ENCODE measurements at regions not wholly inside any gene's neighbourhood (a gene's known extent, or its start where the extent isn't known, plus 50 kb on each side); places are given as distances from the start of the nearest gene placed in this dataset.

DNA sequence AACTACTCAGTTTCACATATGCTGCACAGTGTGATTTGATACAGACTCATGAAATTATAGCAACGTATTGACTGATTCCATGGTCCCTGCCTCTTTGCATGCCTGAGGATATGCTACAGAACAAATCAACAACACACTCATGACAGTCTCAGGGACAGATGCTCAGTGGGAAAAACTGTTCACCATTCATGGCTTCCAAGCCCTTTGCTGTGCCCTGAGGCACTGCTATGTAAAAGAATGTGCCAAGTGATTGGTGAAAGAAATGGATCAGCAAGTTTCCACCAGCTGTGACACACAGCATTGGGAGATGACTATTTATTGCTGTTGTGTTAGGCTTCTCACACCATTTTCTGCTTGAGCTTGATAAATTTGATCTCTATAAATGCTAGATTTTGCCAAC, 825.6 kb upstream of the INTU start:
- no peak for DNase-seq (ENCODE audit: low read depth in 2 of 2)

- DNase-seq (ENCODE audit: low read depth in 2 of 2): no peak
Measured at GRCh38 chr4:126812076-126812475, 820.7 kb upstream of the INTU start.

DNA sequence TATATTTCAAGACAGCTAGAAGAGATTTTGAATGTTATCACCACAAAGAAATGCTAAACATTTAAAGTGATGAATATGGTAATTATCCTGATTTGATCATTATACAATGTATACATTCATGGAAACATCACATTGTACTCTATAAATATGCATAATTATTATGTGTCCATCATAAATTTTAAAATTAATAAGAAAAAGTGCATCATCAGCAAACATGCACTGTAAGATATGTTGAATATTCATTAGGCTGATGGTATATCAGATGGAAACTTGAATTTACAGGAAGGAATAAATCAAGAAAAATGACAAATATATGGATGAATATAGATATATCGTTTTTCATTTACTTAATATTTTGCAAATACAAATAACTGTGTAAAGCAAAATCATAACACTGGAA, 812.1 kb upstream of the INTU start:
- DNase-seq (ENCODE audit: low read depth in 2 of 2): no peak

DNA sequence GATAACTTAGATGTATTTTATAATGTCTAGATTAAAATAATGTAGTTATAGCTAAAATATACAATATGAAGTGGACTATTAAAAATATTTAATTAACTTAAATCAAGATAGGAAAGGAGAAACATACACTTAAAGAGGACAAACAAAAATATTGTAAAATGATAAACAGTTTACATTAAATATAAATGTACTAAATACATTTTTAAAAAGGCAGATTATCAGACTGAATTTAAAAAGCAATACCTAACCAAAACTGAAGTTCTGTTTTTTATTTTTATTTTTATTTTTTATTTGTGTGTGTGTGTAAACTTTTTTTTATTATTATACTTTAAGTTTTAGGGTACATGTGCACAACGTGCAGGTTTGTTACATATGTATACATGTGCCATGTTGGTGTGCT, 811.6 kb upstream of the INTU start:
- DNase-seq (ENCODE audit: low read depth in 2 of 2): no peak

- DNase-seq (ENCODE audit: low read depth in 2 of 2): no peak
Measured at GRCh38 chr4:126825083-126825482, 807.7 kb upstream of the INTU start.

DNA sequence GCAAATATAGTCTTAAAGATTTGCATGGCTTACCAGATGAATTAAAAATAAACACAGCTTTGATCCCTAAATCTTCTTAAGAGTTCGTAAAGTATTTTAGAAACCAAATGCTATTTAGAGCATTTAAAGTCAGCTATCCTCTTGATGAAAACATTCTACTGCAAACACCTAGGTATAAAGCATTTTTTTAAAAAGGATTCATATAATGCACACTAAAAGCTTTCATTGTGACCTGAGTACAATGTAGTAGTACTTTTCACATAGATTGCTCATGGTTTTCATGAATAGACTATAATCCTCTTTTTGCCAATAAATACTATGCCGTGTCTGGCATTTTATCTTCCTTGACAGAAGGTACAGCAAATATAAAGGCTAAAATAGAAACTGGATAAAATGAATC, 805.1 kb upstream of the INTU start:
- no peak for DNase-seq (ENCODE audit: low read depth in 2 of 2)

GRCh38 chr4:126834854-126835253, 797.9 kb upstream of the INTU start:
- no peak for DNase-seq (ENCODE audit: low read depth in 2 of 2)

GRCh38 chr4:126838941-126839679, 793.6 kb upstream of the INTU start:
- no peak for DNase-seq (ENCODE audit: low read depth in 2 of 2)

DNA sequence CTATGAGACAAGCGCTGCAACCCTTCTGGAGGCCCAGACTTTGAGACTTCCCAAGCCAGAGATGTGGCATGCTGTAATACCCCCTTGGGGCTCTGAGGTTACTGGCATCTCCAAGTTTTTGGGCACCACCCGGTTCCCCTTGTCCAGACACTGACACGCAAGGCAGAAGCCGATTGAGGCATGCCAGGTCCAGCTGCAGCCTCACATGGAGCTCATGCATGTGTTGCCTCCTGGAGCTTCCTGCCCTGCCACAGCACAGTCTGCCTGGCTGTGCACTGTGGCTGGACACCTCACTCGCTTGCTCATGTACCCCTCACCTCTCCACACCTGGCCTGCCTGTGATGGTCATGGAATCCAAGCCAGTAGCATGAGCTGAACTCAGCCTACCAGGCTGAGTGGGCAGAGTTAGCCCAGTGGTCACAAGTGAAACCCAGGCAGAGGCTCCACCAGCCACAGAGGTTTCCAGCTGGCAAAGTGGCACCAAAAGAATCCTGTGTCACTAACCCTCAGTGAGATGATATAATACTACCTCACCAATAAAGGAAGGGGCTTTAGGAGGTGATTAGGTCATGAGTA, 789.2 kb upstream of the INTU start:
- no peak for DNase-seq (ENCODE audit: low read depth in 2 of 2)

GRCh38 chr4:126850286-126850685, 782.5 kb upstream of the INTU start:
- DNase-seq (ENCODE audit: low read depth in 2 of 2): peak in 1 of 2 donors; percentile 73

GRCh38 chr4:126851391-126851790, 781.4 kb upstream of the INTU start:
- no peak for DNase-seq (ENCODE audit: low read depth in 2 of 2)

- DNase-seq (ENCODE audit: low read depth in 2 of 2): no peak
Measured at GRCh38 chr4:126853715-126854114, 779.0 kb upstream of the INTU start.

- no peak for DNase-seq (ENCODE audit: low read depth in 2 of 2)
Measured at GRCh38 chr4:126856906-126857305, 775.9 kb upstream of the INTU start.

DNA sequence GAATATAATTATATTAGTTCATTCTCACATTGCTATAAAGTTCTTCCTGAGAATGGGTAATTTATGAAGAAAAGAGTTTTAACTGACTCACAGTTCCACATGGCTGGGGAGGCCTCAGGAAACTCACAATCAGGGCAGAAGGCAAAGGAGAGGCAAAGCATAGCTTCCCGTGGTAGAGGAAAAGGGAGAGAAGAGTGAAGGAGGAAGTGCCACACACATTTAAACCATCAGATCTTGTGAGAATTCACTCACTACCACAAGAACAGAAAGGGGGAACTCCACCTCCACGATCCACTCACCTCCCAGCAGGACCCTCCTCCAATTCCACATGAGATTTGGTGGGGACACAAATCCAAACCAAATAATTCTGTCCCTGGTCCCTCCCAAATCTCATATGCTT, 773.4 kb upstream of the INTU start:
- DNase-seq (ENCODE audit: low read depth in 2 of 2): no peak

DNA sequence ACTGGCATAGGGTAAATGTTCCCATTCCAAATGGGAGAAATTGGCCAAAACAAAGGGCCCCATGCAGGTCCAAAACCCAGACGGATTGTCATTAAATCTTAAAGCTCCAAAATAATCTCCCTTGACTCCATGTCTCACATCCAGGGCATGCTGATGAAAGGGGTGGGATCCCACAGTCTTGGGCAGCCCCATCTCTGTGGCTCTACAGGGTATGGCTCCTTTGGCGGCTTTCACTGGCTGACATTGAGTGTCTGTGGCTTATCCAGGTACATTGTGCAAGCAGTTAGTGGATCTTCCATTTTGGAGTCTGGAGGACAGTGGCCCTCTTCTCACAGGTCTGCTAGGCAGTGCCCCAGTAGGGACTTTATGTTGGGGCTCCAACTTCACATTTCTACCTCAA, 772.9 kb upstream of the INTU start:
- no peak for DNase-seq (ENCODE audit: low read depth in 2 of 2)

- DNase-seq (ENCODE audit: low read depth in 2 of 2): no peak
Measured at GRCh38 chr4:126860308-126860707, 772.4 kb upstream of the INTU start.

- DNase-seq (ENCODE audit: low read depth in 2 of 2): no peak
Measured at GRCh38 chr4:126869967-126870366, 762.8 kb upstream of the INTU start.

DNA sequence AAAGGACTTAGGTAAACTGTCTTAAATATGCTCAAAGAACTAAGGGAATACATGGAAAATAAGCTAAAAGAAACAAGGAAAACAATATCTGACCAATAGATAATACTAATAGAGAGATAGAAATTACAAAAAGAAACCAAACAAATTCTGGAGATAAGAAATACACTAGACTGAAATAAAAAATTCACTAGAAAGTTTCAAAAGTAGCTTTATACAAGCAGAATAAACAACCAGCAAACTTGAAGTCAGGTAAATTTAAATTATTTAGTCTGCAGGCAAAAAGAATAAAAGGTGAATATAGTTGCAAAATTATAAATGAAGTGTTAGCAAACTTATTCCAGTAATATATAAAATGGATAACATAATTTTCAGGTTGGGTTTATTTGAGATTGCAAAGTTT, 760.9 kb upstream of the INTU start:
- DNase-seq (ENCODE audit: low read depth in 2 of 2): no peak

GRCh38 chr4:126874533-126874932, 758.2 kb upstream of the INTU start:
- DNase-seq (ENCODE audit: low read depth in 2 of 2): no peak

GRCh38 chr4:126888968-126889367, 743.8 kb upstream of the INTU start:
- no peak for DNase-seq (ENCODE audit: low read depth in 2 of 2)

DNA sequence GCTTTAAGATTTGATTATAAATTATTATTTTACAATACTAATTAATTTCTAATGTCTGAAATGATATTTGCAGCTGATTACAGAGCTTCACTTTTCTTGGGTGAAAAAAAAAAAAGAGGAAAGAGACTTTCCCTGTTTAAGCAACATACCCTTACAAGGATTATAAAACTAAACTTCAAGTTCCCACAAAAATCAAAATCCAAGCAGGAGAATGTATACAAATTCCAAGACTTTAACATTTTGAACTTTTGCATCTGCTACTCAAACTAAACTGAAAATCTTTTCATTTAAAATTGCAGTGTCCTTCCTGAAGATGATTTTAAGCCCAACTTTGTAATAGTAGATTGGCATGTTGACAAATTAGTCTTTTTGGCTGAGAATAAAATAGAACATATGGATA, 742.4 kb upstream of the INTU start:
- DNase-seq (ENCODE audit: low read depth in 2 of 2): no peak

DNA sequence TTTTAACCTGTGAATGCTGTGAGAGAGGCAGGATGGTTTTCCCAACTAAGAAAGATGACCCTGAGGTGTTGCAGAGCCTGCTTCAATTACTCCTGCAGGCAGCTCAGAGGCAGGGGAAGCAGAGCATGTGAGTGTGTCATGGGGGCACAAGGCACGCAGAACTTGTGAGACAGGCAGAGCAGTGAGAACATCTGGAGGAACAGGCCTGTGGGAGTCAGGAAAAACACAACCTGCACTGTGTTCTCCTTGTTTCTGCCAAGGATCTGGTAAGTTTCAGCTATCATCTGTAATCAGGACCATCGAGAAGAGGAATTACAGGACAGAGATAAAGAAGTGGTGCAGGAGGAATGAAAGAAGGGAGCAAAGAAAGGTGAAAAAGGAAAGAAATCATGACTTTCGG, 741.8 kb upstream of the INTU start:
- no peak for DNase-seq (ENCODE audit: low read depth in 2 of 2)

GRCh38 chr4:126894963-126895362, 737.8 kb upstream of the INTU start:
- no peak for DNase-seq (ENCODE audit: low read depth in 2 of 2)

Data from dermis microvascular lymphatic vessel endothelial cell (primary cell).